Epithelial cell of esophagus (primary cell): ENCODE measurements at regions not wholly inside any gene's neighbourhood (a gene's known extent, or its start where the extent isn't known, plus 50 kb on each side); places are given as distances from the start of the nearest gene placed in this dataset.

ENCODE experiments used
- DNase-seq: peaks from one replicate; pipeline ENCODE4 v3.0.0; 2010; ENCODE audit warnings: low read depth
- H3K4me3 ChIP-seq: 2 replicates; pipeline ENCODE4 v1.5.1; 2011; ENCODE audit warnings: mild to moderate bottlenecking, low read length, control low read depth
- CTCF ChIP-seq: IDR thresholded peaks from 2 replicates; pipeline ENCODE4 v1.5.1; 2011; ENCODE audit warnings: low read depth, mild to moderate bottlenecking, low read length, control low read depth, inconsistent platforms; ENCODE audit not compliant: insufficient read depth; ENCODE audit errors: missing control alignments

DNA sequence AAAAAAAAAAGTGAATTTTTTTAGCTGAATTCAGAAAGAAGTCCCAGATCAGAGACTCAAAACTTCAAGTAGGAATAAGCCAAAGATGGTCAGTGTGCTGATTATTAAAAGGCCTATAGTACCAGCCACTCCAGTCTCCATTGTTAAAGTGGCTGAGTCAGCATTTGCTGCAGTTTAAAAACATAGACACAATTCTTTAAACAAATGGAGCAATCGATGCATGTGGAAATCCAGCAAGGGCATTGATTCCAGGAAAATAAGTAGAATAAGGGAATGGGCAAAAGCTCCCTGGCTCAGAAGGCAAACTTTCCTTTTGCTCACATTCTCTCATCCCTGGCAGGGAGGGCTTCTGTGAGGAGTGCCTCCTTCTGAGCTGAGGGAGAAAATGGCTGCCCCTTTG is 317.6 kb downstream of the LRIG3 start:
- DNase-seq: no peak
- TF ChIP-seq CTCF: no peak
- no peak overlapping the region for H3K4me3 ChIP-seq

DNA sequence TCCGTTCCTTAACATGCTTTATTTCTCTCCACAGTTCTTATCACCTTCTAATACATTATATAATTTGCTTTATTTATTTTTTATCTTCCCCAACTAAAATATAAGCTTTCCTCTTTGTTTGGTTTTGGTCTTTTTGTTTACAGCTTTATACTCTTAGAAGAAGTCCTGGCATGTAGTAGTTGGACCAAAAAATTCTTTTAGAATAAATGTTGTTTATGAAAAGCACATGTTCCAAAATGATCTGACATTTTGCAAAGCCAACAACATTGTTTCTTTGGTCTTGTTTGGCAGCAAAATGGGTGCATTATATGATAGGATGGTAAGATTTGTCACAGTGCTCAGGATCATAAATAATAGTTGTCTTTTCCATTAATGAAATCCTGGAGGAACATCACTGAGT is 312.5 kb downstream of the LRIG3 start:
- no peak overlapping the region for H3K4me3 ChIP-seq
- TF ChIP-seq CTCF: no peak
- no peak for DNase-seq

- DNase-seq: no peak
- H3K4me3 ChIP-seq: no peak overlapping the region
- no peak for TF ChIP-seq CTCF
Observed at GRCh38 chr12:58608711-58609110, 311.6 kb downstream of the LRIG3 start.

- no peak for TF ChIP-seq CTCF
- no peak overlapping the region for H3K4me3 ChIP-seq
Observed at GRCh38 chr12:58615047-58615446, 305.3 kb downstream of the LRIG3 start.

GRCh38 chr12:58615576-58615975 is 304.7 kb downstream of the LRIG3 start:
- no peak for DNase-seq
- no peak overlapping the region for H3K4me3 ChIP-seq
- no peak for TF ChIP-seq CTCF

More at GRCh38 chr12:58615047-58615446, 305.3 kb downstream of the LRIG3 start:
- DNase-seq: no peak

DNA sequence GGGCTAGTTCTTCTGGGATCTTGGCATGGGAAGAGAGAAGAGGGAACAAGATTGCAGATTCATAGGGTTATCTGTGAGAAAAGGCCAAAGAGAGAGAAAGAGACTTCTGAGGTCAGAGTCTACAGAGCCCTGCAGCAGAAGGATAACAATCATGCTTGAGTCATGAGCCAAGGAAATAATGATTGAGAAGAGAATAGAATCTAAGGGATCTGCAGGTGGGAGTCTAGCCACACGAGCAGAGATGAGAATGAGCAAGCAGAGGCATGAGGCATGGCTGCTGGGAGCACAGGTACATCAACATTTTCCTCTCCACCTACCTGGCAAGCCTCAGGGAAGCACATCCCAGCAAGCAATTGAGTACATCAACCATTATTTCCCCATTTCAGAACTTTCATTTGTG is 303.7 kb downstream of the LRIG3 start:
- peak; percentile 48 for DNase-seq
- H3K4me3 ChIP-seq: no peak overlapping the region
- TF ChIP-seq CTCF: no peak

DNA sequence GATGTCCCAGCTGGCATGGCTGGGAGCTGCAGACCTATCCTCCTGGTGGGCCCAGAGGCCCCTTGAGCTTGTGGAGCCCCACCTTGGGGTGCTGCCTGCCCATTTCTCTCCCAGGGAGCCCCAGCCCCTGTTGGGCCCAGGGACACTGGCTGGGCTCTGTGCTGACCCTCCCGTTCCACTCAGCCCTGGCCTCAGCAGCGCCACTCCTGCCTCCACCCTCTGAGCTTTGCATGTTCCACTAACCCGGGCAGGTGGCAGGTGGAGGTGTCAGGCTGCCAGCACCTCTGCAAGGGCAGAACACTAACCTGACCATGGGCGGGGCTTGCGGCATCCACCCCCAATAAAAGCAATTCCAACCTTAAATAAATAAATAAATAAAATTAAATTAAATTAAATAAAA is 299.2 kb downstream of the LRIG3 start:
- no peak for TF ChIP-seq CTCF
- no peak for DNase-seq
- no peak overlapping the region for H3K4me3 ChIP-seq
